ENCODE measurements at regions not wholly inside any gene's neighbourhood (a gene's known extent, or its start where the extent isn't known, plus 50 kb on each side); places are given as distances from the start of the nearest gene placed in this dataset.

GRCh38 chr14:83217492-83217891 is 1683.8 kb upstream of the SEL1L start:
- peak; percentile 20 for TF ChIP-seq CTCF (IDR thresholded peaks at IDR 0.05; ENCODE audit: insufficient read depth, low read length, severe bottlenecking)

GRCh38 chr14:83247924-83248639 is 1714.4 kb upstream of the SEL1L start:
- no peak for TF ChIP-seq CTCF (IDR thresholded peaks at IDR 0.05; ENCODE audit: insufficient read depth, low read length, severe bottlenecking)
- no peak for DNase-seq (ENCODE audit: low read depth)
- H3K4me3 ChIP-seq (ENCODE audit: low read depth, low read length), result no peak overlapping the region
- no peaks in the 10 kb centered on the region for H3K27me3 ChIP-seq (ENCODE audit: control insufficient read depth, insufficient read depth, low read length)
- FAIRE-seq, result no peak
- H3K36me3 ChIP-seq (ENCODE audit: control insufficient read depth, insufficient read depth, low read length), result no peaks in the 10 kb centered on the region

More at GRCh38 chr14:83217492-83217891, 1683.8 kb upstream of the SEL1L start:
- H3K4me3 ChIP-seq (ENCODE audit: low read depth, low read length), result no peak overlapping the region
- peak; percentile 83 for FAIRE-seq
- H3K36me3 ChIP-seq (ENCODE audit: control insufficient read depth, insufficient read depth, low read length), result no peaks in the 10 kb centered on the region
- peak; percentile 44 for DNase-seq (ENCODE audit: low read depth)
- H3K27me3 ChIP-seq (ENCODE audit: control insufficient read depth, insufficient read depth, low read length), result no peaks in the 10 kb centered on the region

GRCh38 chr14:83251402-83251801 is 1717.7 kb upstream of the SEL1L start:
- Histone ChIP-seq H3K36me3 (ENCODE audit: control insufficient read depth, insufficient read depth, low read length) (no peaks in the 10 kb centered on the region), H3K4me3 (ENCODE audit: low read depth, low read length) (no peak overlapping the region), H3K27me3 (ENCODE audit: control insufficient read depth, insufficient read depth, low read length) (no peaks in the 10 kb centered on the region)
- DNase-seq (ENCODE audit: low read depth) (no peak), FAIRE-seq (no peak)
- no peak for TF ChIP-seq CTCF (IDR thresholded peaks at IDR 0.05; ENCODE audit: insufficient read depth, low read length, severe bottlenecking)

- no peak for DNase-seq (ENCODE audit: low read depth)
- no peak for FAIRE-seq
These were observed 1720.2 kb upstream of the SEL1L start for GRCh38 chr14:83253870-83254269.

GRCh38 chr14:83255015-83255726 is 1721.5 kb upstream of the SEL1L start:
- no peak for FAIRE-seq

More at GRCh38 chr14:83253870-83254269, 1720.2 kb upstream of the SEL1L start:
- no peaks in the 10 kb centered on the region for H3K36me3 ChIP-seq (ENCODE audit: control insufficient read depth, insufficient read depth, low read length)
- no peak overlapping the region for H3K4me3 ChIP-seq (ENCODE audit: low read depth, low read length)
- TF ChIP-seq CTCF (IDR thresholded peaks at IDR 0.05; ENCODE audit: insufficient read depth, low read length, severe bottlenecking), result no peak
- no peaks in the 10 kb centered on the region for H3K27me3 ChIP-seq (ENCODE audit: control insufficient read depth, insufficient read depth, low read length)

More at GRCh38 chr14:83255015-83255726, 1721.5 kb upstream of the SEL1L start:
- peak; percentile 36 for DNase-seq (ENCODE audit: low read depth)
- no peak for TF ChIP-seq CTCF (IDR thresholded peaks at IDR 0.05; ENCODE audit: insufficient read depth, low read length, severe bottlenecking)
- Histone ChIP-seq H3K27me3 (ENCODE audit: control insufficient read depth, insufficient read depth, low read length) (no peaks in the 10 kb centered on the region), H3K36me3 (ENCODE audit: control insufficient read depth, insufficient read depth, low read length) (no peaks in the 10 kb centered on the region), H3K4me3 (ENCODE audit: low read depth, low read length) (no peak overlapping the region)
